Right lobe of liver (tissue), 6 donors: ENCODE measurements at regions not wholly inside any gene's neighbourhood (a gene's known extent, or its start where the extent isn't known, plus 50 kb on each side); places are given as distances from the start of the nearest gene placed in this dataset.

ENCODE experiments used
- ATAC-seq, 4 donors: fragments of 200-7000 bp; cut with Tn5 transposase; one replicate each; pipeline ENCODE4 v1.9.1; 2020; ENCODE audit warnings: mild to moderate bottlenecking in 4 of 4, moderate library complexity in 4 of 4
- DNase-seq, 3 donors: peaks; one replicate each; pipeline ENCODE4 v3.0.0-alpha.2; 2020
- H3K27ac ChIP-seq, 3 donors: fragments of 200-600 bp; one replicate each; pipeline ENCODE4 v1.8.0; 2022
- H3K27me3 ChIP-seq, 2 donors: fragments of 200-600 bp; one replicate each; pipeline ENCODE4 v1.8.0; 2022
- H3K36me3 ChIP-seq, 4 donors: fragments of 200-600 bp; sonication (generic) in 1 of 4; one replicate each; pipeline versions ENCODE4 v1.5.1 to v1.8.0; 2017 to 2022; ENCODE audit warnings: control low read depth in 1 of 4
- H3K4me1 ChIP-seq, 4 donors: fragments of 200-600 bp; sonication (generic) in 1 of 4; one replicate each; pipeline versions ENCODE4 v1.5.1 to v1.8.0; 2017 to 2022; ENCODE audit warnings: control low read depth in 1 of 4
- H3K4me3 ChIP-seq, 3 donors: fragments of 200-600 bp; one replicate each; pipeline ENCODE4 v1.8.0; 2022
- H3K9me3 ChIP-seq, 4 donors: fragments of 200-600 bp; sonication (generic) in 1 of 4; one replicate each; pipeline versions ENCODE4 v1.5.1 to v1.8.0; 2017 to 2022; ENCODE audit warnings: control low read depth in 1 of 4
- POLR2A ChIP-seq: fragments of 450-650 bp; IDR thresholded peaks from one replicate; pipeline ENCODE4 v1.6.1; 2017; ENCODE audit warnings: antibody characterized with exemption, mild to moderate bottlenecking
- WGBS: methylation state at CpG from one replicate; pipeline ENCODE4 v1.1.6; 2018; ENCODE audit warnings: low coverage, low lambda C conversion rate; ENCODE audit not compliant: insufficient coverage; ENCODE audit errors: missing lambda C conversion rate; 5-methylcytosine and 5-hydroxymethylcytosine counted together
- intact Hi-C, 2 donors: fragments of 100-400 bp; cut with DNase I; formaldehyde crosslinking; loops; one replicate each; pipeline versions ENCODE4 v1.11.2 to v1.14.1; 2022
- TF ChIP-seq, protein P1 (sequence below), 4 donors: fragments of 200-600 bp in 3 of 4; fragments of 450-650 bp in 1 of 4; IDR thresholded peaks; one replicate each; pipeline versions ENCODE4 v1.5.1 to v1.8.0; 2016 to 2022; ENCODE audit warnings: antibody characterized with exemption in 4 of 4, mild to moderate bottlenecking in 2 of 4
- donor health status: DM: no; HTN: yes; CAD: no.
- donor health status: DM: no; HTN: no; CAD: no.
- donor health status: DM: no; HTN: no; CAD: no.
- donor health status: DM: no; HTN: yes; CAD: no.
- donor health status: DM: no; HTN: yes; CAD: no.

DNA sequence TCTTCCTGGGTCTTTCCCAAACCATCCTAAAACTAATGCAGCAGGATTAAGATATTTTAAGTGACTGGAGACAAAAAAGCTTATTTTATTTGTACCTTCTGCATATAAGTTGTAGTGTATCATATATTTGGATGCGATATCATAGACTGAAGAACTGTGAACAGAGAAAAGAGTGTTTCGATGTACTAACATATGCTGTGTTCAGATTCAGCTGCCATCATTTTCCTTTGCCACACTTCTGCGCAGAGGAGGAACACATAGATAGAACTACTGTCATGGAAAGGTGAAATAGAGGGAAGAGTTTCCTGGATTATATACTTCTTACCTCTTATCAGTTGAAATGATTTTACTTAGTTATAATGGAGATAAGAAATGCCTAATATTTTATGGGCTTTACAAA lies 95.5 kb upstream of the CNTN3 start:
- no peak overlapping the region for H3K27ac ChIP-seq
- TF ChIP-seq, protein P1, sequence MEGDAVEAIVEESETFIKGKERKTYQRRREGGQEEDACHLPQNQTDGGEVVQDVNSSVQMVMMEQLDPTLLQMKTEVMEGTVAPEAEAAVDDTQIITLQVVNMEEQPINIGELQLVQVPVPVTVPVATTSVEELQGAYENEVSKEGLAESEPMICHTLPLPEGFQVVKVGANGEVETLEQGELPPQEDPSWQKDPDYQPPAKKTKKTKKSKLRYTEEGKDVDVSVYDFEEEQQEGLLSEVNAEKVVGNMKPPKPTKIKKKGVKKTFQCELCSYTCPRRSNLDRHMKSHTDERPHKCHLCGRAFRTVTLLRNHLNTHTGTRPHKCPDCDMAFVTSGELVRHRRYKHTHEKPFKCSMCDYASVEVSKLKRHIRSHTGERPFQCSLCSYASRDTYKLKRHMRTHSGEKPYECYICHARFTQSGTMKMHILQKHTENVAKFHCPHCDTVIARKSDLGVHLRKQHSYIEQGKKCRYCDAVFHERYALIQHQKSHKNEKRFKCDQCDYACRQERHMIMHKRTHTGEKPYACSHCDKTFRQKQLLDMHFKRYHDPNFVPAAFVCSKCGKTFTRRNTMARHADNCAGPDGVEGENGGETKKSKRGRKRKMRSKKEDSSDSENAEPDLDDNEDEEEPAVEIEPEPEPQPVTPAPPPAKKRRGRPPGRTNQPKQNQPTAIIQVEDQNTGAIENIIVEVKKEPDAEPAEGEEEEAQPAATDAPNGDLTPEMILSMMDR (IDR thresholded peaks at IDR 0.05): no peak
- no peak for TF ChIP-seq POLR2A
- no peaks in the 10 kb centered on the region for H3K36me3 ChIP-seq
- no peak for DNase-seq
- no peaks in the 10 kb centered on the region for H3K4me1 ChIP-seq
- WGBS: 72% methylated on average over 3 of the region's 3 CpGs
- H3K9me3 ChIP-seq: no peaks in the 10 kb centered on the region
- intact Hi-C loops: no loop called here
- no peaks in the 10 kb centered on the region for H3K27me3 ChIP-seq
- no peak for ATAC-seq
- H3K4me3 ChIP-seq: no peak overlapping the region

DNA sequence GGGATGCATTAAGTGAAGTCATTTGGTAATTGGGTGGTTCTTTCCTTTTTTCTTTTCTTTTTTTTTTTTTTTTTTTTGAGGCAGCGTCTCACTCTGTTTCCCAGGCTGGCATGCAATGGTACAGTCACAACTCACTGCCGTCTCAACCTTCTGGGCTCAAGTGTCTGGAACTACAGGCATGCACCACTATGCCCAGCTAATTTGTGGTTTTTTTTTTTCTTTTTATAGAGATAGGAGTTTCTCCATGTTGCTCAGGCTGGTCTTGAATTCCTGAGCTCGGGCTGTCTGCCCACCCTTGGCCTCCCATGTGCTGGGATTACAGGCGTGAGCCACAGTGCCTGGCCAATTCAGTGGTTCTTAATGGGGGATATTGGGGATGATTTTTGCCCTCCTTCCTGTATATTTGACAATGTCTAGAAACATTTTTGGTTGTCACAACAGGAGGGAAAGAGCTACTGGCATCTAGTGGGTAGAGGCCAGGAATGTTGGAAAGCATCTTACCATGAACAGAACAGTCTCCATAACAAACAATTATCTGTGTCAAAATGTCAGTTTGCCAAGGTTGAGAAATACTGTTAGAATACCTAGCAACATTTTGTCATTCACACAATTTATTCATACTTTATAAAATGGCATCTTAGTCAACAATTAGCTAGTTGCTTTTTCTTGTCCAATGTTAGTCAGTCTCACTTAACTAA lies 79.4 kb upstream of the CNTN3 start:
- no peak for ATAC-seq
- H3K36me3 ChIP-seq: no peaks in the 10 kb centered on the region
- H3K9me3 ChIP-seq: no peaks in the 10 kb centered on the region
- no peaks in the 10 kb centered on the region for H3K4me1 ChIP-seq
- no peaks in the 10 kb centered on the region for H3K27me3 ChIP-seq
- WGBS: 82% methylated on average over 4 of the region's 4 CpGs
- intact Hi-C loops: no loop called here
- DNase-seq: no peak
- H3K27ac ChIP-seq: no peak overlapping the region
- no peak for TF ChIP-seq POLR2A
- TF ChIP-seq, protein P1 (IDR thresholded peaks at IDR 0.05): no peak
- no peak overlapping the region for H3K4me3 ChIP-seq

DNA sequence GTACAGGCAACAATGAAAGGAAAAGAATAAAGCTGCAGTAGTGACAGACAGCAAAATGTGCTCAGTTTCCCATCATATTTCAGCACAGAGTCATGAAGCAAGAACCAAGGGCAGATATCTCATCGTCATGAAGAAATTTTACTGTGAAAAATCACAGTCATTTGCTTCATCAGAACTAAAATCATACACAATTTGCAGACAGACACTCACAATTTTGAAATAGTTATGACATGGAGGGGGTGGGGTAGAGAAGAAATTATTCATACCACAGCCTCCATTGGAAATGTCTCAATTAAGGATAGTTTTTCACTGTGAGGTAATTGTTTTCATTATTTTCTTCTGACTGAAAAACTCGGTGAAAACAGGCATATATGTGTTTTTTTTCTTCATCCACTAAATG lies 78.8 kb upstream of the CNTN3 start:
- Histone ChIP-seq H3K9me3 (no peaks in the 10 kb centered on the region), H3K27ac (no peak overlapping the region), H3K36me3 (no peaks in the 10 kb centered on the region), H3K27me3 (no peaks in the 10 kb centered on the region), H3K4me1 (no peaks in the 10 kb centered on the region), H3K4me3 (no peak overlapping the region)
- DNase-seq (no peak), ATAC-seq (no peak)
- TF ChIP-seq, protein P1 (IDR thresholded peaks at IDR 0.05): no peak
- no peak for TF ChIP-seq POLR2A
- intact Hi-C loops: no loop called here
- 48% methylated on average over 2 of the region's 2 CpGs for WGBS

DNA sequence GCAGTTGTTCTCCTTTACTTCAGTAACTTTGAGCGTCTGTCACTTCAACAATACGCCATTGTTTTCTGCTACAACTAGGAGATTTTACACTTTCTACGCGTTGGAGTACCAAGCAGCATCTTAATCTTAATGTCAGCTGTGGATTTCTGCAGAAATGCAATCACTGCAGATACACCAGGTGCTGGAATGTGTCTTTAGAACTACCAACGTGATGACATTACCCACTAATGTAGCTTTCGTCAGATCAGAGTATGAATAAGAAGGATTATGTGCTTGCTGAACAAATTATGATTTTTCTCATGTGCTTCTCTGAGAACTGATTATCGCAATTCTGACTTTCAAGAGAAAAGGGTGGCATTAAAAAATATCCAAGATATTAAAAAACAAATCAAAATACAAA lies 77.5 kb upstream of the CNTN3 start:
- H3K9me3 ChIP-seq: no peaks in the 10 kb centered on the region
- ATAC-seq (no peak), DNase-seq (no peak)
- WGBS: 52% methylated on average over 7 of the region's 7 CpGs
- intact Hi-C loops: no loop called here
- no peak overlapping the region for H3K27ac ChIP-seq
- H3K4me3 ChIP-seq: no peak overlapping the region
- no peaks in the 10 kb centered on the region for H3K4me1 ChIP-seq
- H3K27me3 ChIP-seq: no peaks in the 10 kb centered on the region
- no peaks in the 10 kb centered on the region for H3K36me3 ChIP-seq
- TF ChIP-seq POLR2A: no peak
- TF ChIP-seq, protein P1 (IDR thresholded peaks at IDR 0.05): no peak

DNA sequence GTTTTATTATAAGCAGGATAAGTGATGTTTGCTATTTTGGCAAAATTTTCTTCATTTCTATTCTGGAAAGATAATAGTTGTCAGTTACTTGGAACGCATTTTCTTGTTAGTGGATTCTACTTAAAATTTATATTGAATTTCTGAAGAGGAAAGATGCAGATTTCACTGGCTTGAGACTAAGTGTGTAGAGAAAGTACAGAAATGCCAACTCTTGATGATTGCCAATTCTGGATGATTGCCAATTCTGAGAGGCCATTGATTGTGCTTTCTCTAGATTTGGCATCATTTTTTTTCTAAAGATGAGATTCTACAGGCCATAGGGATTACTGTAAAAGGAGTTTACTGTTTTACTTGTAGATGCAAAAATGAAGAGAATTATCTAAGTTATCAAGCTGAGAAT lies 58.9 kb upstream of the CNTN3 start:
- ATAC-seq: no peak
- intact Hi-C loops: no loop called here
- H3K36me3 ChIP-seq: no peaks in the 10 kb centered on the region
- no peak overlapping the region for H3K4me3 ChIP-seq
- TF ChIP-seq, protein P1 (IDR thresholded peaks at IDR 0.05): no peak
- DNase-seq: no peak
- H3K4me1 ChIP-seq: no peaks in the 10 kb centered on the region
- H3K27me3 ChIP-seq: no peaks in the 10 kb centered on the region
- no peaks in the 10 kb centered on the region for H3K9me3 ChIP-seq
- H3K27ac ChIP-seq: no peak overlapping the region
- WGBS: 73% methylated on average over 1 of the region's 1 CpG
